Keratinocyte (primary cell): ENCODE measurements at regions not wholly inside any gene's neighbourhood (a gene's known extent, or its start where the extent isn't known, plus 50 kb on each side); places are given as distances from the start of the nearest gene placed in this dataset.

ENCODE experiments used
- DNase-seq: peaks from one replicate; pipeline ENCODE4 v3.0.0-alpha.2; 2011; ENCODE audit warnings: low read depth, missing footprints, low spot score
- FAIRE-seq: peaks from 2 replicates; lab custom pipeline; 2011; peaks lifted over from hg19 to GRCh38; lab: Jason Lieb, UNC
- H2AFZ ChIP-seq: 2 replicates; pipeline ENCODE4 v1.6.0; 2012; ENCODE audit warnings: low read length, control low read depth, inconsistent platforms; ENCODE audit not compliant: control insufficient read depth
- H3K27ac ChIP-seq: 2 replicates; pipeline ENCODE4 v1.5.1; 2011; ENCODE audit warnings: low read length; ENCODE audit not compliant: control insufficient read depth, insufficient read depth
- H3K27me3 ChIP-seq: 3 replicates; pipeline ENCODE4 v1.6.0; 2011; ENCODE audit warnings: low read length; ENCODE audit not compliant: control insufficient read depth, insufficient read depth; ENCODE audit errors: extremely low read depth
- H3K36me3 ChIP-seq, 2 experiments: 2 replicates in 1 of 2; 3 replicates in 1 of 2; pipeline ENCODE4 v1.5.1; 2011; ENCODE audit warnings: low read length in 2 of 2, mild to moderate bottlenecking in 1 of 2; ENCODE audit not compliant: control insufficient read depth in 2 of 2, insufficient read depth in 2 of 2; ENCODE audit errors: extremely low read depth in 1 of 2
- H3K4me1 ChIP-seq: 3 replicates; pipeline ENCODE4 v1.5.1; 2011; ENCODE audit warnings: low read length; ENCODE audit not compliant: control insufficient read depth, insufficient read depth; ENCODE audit errors: extremely low read depth
- H3K4me2 ChIP-seq: 3 replicates; pipeline ENCODE4 v1.6.0; 2011; ENCODE audit warnings: low read depth, low read length; ENCODE audit not compliant: control insufficient read depth, insufficient read depth; ENCODE audit errors: extremely low read depth
- H3K4me3 ChIP-seq, 3 experiments: fragments of 200-600 bp in 1 of 3; sonication (generic) in 1 of 3; 2 replicates in 2 of 3; 3 replicates in 1 of 3; pipeline ENCODE4 v1.5.1; 2011 to 2016; ENCODE audit warnings: low read length in 3 of 3, mild to moderate bottlenecking in 3 of 3, control low read depth in 2 of 3, inconsistent platforms in 1 of 3, low read depth in 1 of 3, mixed read lengths in 1 of 3, mixed run types in 1 of 3, moderate library complexity in 1 of 3; ENCODE audit not compliant: control insufficient read depth in 2 of 3, insufficient read depth in 2 of 3; ENCODE audit errors: extremely low read depth in 1 of 3
- H3K79me2 ChIP-seq: 2 replicates; pipeline ENCODE4 v1.6.0; 2012; ENCODE audit warnings: low read length; ENCODE audit not compliant: control insufficient read depth, insufficient read depth
- H3K9ac ChIP-seq: 3 replicates; pipeline ENCODE4 v1.6.0; 2011; ENCODE audit warnings: low read length; ENCODE audit not compliant: control insufficient read depth, insufficient read depth; ENCODE audit errors: extremely low read depth
- H3K9me1 ChIP-seq: 3 replicates; pipeline ENCODE4 v1.6.0; 2011; ENCODE audit warnings: low read length; ENCODE audit not compliant: control insufficient read depth, insufficient read depth; ENCODE audit errors: extremely low read depth
- H3K9me3 ChIP-seq: 2 replicates; pipeline ENCODE4 v1.5.1; 2012; ENCODE audit warnings: low read depth, low read length; ENCODE audit not compliant: control insufficient read depth
- H4K20me1 ChIP-seq: 3 replicates; pipeline ENCODE4 v1.6.0; 2011; ENCODE audit warnings: low read length; ENCODE audit not compliant: control insufficient read depth, insufficient read depth; ENCODE audit errors: extremely low read depth
- CTCF ChIP-seq, 3 experiments: IDR thresholded peaks in 1 of 3; conservative IDR thresholded peaks in 1 of 3; optimal IDR thresholded peaks in 1 of 3; 2 replicates in 2 of 3; 3 replicates in 1 of 3; pipeline versions ENCODE3 to v1.5.1; 2011; ENCODE audit warnings: low read length in 3 of 3, mild to moderate bottlenecking in 3 of 3, moderate library complexity in 2 of 3, control low read depth in 1 of 3, inconsistent platforms in 1 of 3; ENCODE audit not compliant: insufficient read depth in 2 of 3; ENCODE audit errors: extremely low read depth in 1 of 3
- EZH2 ChIP-seq: IDR thresholded peaks from one replicate; pipeline ENCODE4 v1.6.1; 2012; ENCODE audit warnings: inconsistent platforms, mild to moderate bottlenecking, low read length, moderate library complexity
- dilution Hi-C: fragments of 300-500 bp; cut with MboI; formaldehyde crosslinking; loops from one replicate; pipeline ENCODE4 v1.7.0; 2020; ENCODE audit warnings: low sequenced_read_pairs; ENCODE audit not compliant: extremely low pct_ligation_motif_present

GRCh38 chr5:63213256-63213655 lies 634.6 kb downstream of the LRRC70 start:
- H3K4me3 ChIP-seq: no peak overlapping the region
- no peaks in the 10 kb centered on the region for H3K4me1 ChIP-seq
- H4K20me1 ChIP-seq: no peaks in the 10 kb centered on the region
- FAIRE-seq (no peak), DNase-seq (no peak)
- no peak overlapping the region for H3K27ac ChIP-seq
- H2AFZ ChIP-seq: no peak overlapping the region
- H3K4me2 ChIP-seq: no peak overlapping the region
- H3K79me2 ChIP-seq: no peaks in the 10 kb centered on the region
- dilution Hi-C loops: no loop called here
- H3K9me1 ChIP-seq: no peaks in the 10 kb centered on the region
- no peaks in the 10 kb centered on the region for H3K9me3 ChIP-seq
- no peak for TF ChIP-seq CTCF (optimal IDR thresholded peaks at IDR 0.05 in 1 of 3, IDR thresholded peaks at IDR 0.05 in 1 of 3, conservative IDR thresholded peaks at IDR 0.05 in 1 of 3; ENCODE audit: extremely low read depth in 1 of 3, insufficient read depth in 2 of 3, low read length in 3 of 3)
- no peaks in the 10 kb centered on the region for H3K27me3 ChIP-seq
- H3K9ac ChIP-seq: no peak overlapping the region
- no peaks in the 10 kb centered on the region for H3K36me3 ChIP-seq

- Histone ChIP-seq H2AFZ (no peak overlapping the region), H3K36me3 (no peaks in the 10 kb centered on the region), H3K79me2 (no peaks in the 10 kb centered on the region), H3K4me1 (no peaks in the 10 kb centered on the region), H3K9me1 (no peaks in the 10 kb centered on the region), H3K4me3 (no peak overlapping the region), H3K27ac (no peak overlapping the region), H4K20me1 (no peaks in the 10 kb centered on the region), H3K27me3 (no peaks in the 10 kb centered on the region), H3K4me2 (no peak overlapping the region), H3K9me3 (no peaks in the 10 kb centered on the region), H3K9ac (no peak overlapping the region)
- dilution Hi-C loops: no loop called here
- FAIRE-seq: no peak
- DNase-seq: no peak
- TF ChIP-seq CTCF (optimal IDR thresholded peaks at IDR 0.05 in 1 of 3, IDR thresholded peaks at IDR 0.05 in 1 of 3, conservative IDR thresholded peaks at IDR 0.05 in 1 of 3; ENCODE audit: extremely low read depth in 1 of 3, insufficient read depth in 2 of 3, low read length in 3 of 3): no peak
- no peak for TF ChIP-seq EZH2
These were observed 633.0 kb downstream of the LRRC70 start for GRCh38 chr5:63211448-63212132.
